IMR-90 (cell line): ENCODE measurements at regions not wholly inside any gene's neighbourhood (a gene's known extent, or its start where the extent isn't known, plus 50 kb on each side); places are given as distances from the start of the nearest gene placed in this dataset.

Experiments used
- ATAC-seq: fragments of 200-7000 bp; cut with Tn5 transposase; 2 replicates; pipeline ENCODE4 v1.9.1; 2020; ENCODE audit warnings: low read depth, mild to moderate bottlenecking, moderate library complexity
- BruUV-seq: library from RNA; stranded (reverse); fragments of 400-500 nt; replicated peaks from 2 replicates; lab custom pipeline; 2021; lab: Mats Ljungman, UMichigan
- CTCF ChIA-PET: fragments of 300-600 bp; formaldehyde crosslinking; extraction: SDS; loops from one replicate; lab custom pipeline; 2021; ENCODE audit warnings: antibody characterized with exemption; lab: Yijun Ruan, JAX
- POLR2A ChIA-PET: fragments of 300-600 bp; sonication (Branson Sonifier 250); formaldehyde crosslinking; loops from one replicate; lab custom pipeline; 2022; ENCODE audit warnings: antibody characterized with exemption; ENCODE audit not compliant: unreplicated experiment; lab: Charles Lee
- DNase-seq: peaks from one replicate; pipeline ENCODE4 v3.0.0; 2013
- H2AFZ ChIP-seq: replicated peaks from 2 replicates; pipeline ENCODE3; 2013; ENCODE audit warnings: low read length, mild to moderate bottlenecking; ENCODE audit not compliant: poor library complexity
- H2AK5ac ChIP-seq: 2 replicates; pipeline ENCODE4 v1.6.1; 2013; ENCODE audit warnings: low read depth, low read length, inconsistent platforms
- H2AK9ac ChIP-seq: replicated peaks from 2 replicates; pipeline ENCODE3; 2013; ENCODE audit warnings: mild to moderate bottlenecking, low read depth, low read length, moderate library complexity; ENCODE audit not compliant: poor library complexity
- H2BK120ac ChIP-seq: 2 replicates; pipeline ENCODE4 v1.6.1; 2013; ENCODE audit warnings: low read depth, low read length, inconsistent platforms
- H2BK15ac ChIP-seq: 3 replicates; pipeline ENCODE4 v1.6.1; 2013; ENCODE audit warnings: low read depth, low read length, inconsistent platforms
- H2BK20ac ChIP-seq: 2 replicates; pipeline ENCODE4 v1.6.1; 2013; ENCODE audit warnings: low read depth, mild to moderate bottlenecking, inconsistent platforms, low read length, moderate library complexity
- H2BK5ac ChIP-seq: 2 replicates; pipeline ENCODE4 v1.6.1; 2013; ENCODE audit warnings: mild to moderate bottlenecking, low read depth, low read length, inconsistent platforms; ENCODE audit not compliant: poor library complexity, severe bottlenecking
- H3K14ac ChIP-seq: replicated peaks from 2 replicates; pipeline ENCODE4 v1.6.1; 2013; ENCODE audit warnings: low read depth, low read length, inconsistent platforms
- H3K18ac ChIP-seq: 2 replicates; pipeline ENCODE4 v1.6.1; 2013; ENCODE audit warnings: low read depth, low read length, control low read depth
- H3K23ac ChIP-seq: 2 replicates; pipeline ENCODE4 v1.6.1; 2013; ENCODE audit warnings: low read depth, low read length, inconsistent platforms
- H3K27ac ChIP-seq: 2 replicates; pipeline ENCODE4 v1.5.1; 2013; ENCODE audit warnings: mild to moderate bottlenecking, control low read depth, low read length; ENCODE audit not compliant: insufficient read depth
- H3K27me3 ChIP-seq: 2 replicates; pipeline ENCODE4 v1.6.1; 2013; ENCODE audit warnings: low read length; ENCODE audit not compliant: control insufficient read depth, insufficient read depth
- H3K36me3 ChIP-seq: 2 replicates; pipeline ENCODE4 v1.6.1; 2013; ENCODE audit warnings: low read length, mixed read lengths; ENCODE audit not compliant: control insufficient read depth, insufficient read depth
- H3K4ac ChIP-seq: 2 replicates; pipeline ENCODE4 v1.6.1; 2013; ENCODE audit warnings: low read depth, low read length, inconsistent platforms
- H3K4me1 ChIP-seq: 2 replicates; pipeline ENCODE4 v1.6.1; 2013; ENCODE audit warnings: low read length, mixed read lengths; ENCODE audit not compliant: control insufficient read depth, insufficient read depth
- H3K4me2 ChIP-seq: 2 replicates; pipeline ENCODE4 v1.6.1; 2013; ENCODE audit warnings: low read depth, mild to moderate bottlenecking, control low read depth, low read length, moderate library complexity
- H3K4me3 ChIP-seq: 2 replicates; pipeline ENCODE4 v1.5.1; 2013; ENCODE audit warnings: low read depth, mild to moderate bottlenecking, control low read depth, low read length, moderate library complexity; ENCODE audit not compliant: insufficient read depth
- H3K56ac ChIP-seq: 2 replicates; pipeline ENCODE4 v1.6.1; 2013; ENCODE audit warnings: low read length, inconsistent platforms; ENCODE audit not compliant: insufficient read depth; ENCODE audit errors: extremely low read depth
- H3K79me1 ChIP-seq, 2 experiments: 2 replicates each; pipeline ENCODE4 v1.6.1; 2013; ENCODE audit warnings: low read length in 2 of 2, inconsistent platforms in 1 of 2, low read depth in 1 of 2
- H3K9ac ChIP-seq: 2 replicates; pipeline ENCODE4 v1.6.1; 2013; ENCODE audit warnings: low read depth, low read length, control low read depth
- H3K9me1 ChIP-seq: 2 replicates; pipeline ENCODE4 v1.6.1; 2013; ENCODE audit warnings: low read length, inconsistent platforms; ENCODE audit not compliant: insufficient read depth
- H3K9me3 ChIP-seq: 2 replicates; pipeline ENCODE4 v1.6.1; 2013; ENCODE audit warnings: low read length; ENCODE audit not compliant: control insufficient read depth, insufficient read depth
- H4K20me1 ChIP-seq: 2 replicates; pipeline ENCODE4 v1.6.1; 2013; ENCODE audit warnings: low read length, inconsistent platforms; ENCODE audit not compliant: insufficient read depth
- H4K5ac ChIP-seq: 2 replicates; pipeline ENCODE4 v1.6.1; 2013; ENCODE audit warnings: mild to moderate bottlenecking, low read depth, low read length, control low read depth
- H4K8ac ChIP-seq, 2 experiments: 2 replicates each; pipeline ENCODE4 v1.6.1; 2013; ENCODE audit warnings: low read depth in 2 of 2, low read length in 2 of 2, control low read depth in 1 of 2, inconsistent platforms in 1 of 2
- H4K91ac ChIP-seq: 2 replicates; pipeline ENCODE4 v1.6.1; 2013; ENCODE audit warnings: low read depth, low read length, inconsistent platforms; ENCODE audit not compliant: insufficient read depth
- BHLHE40 ChIP-seq: fragments of 150-350 bp; IDR thresholded peaks from 2 replicates; pipeline ENCODE4 v1.6.1; 2016; ENCODE audit warnings: mild to moderate bottlenecking, low read depth, low read length
- CEBPB ChIP-seq: IDR thresholded peaks from 2 replicates; pipeline ENCODE4 v1.6.1; 2012; ENCODE audit warnings: low read depth, low read length, improper control_type of control experiment
- CHD1 ChIP-seq: IDR thresholded peaks from 2 replicates; pipeline ENCODE4 v1.6.1; 2012; ENCODE audit warnings: low read depth, low read length, improper control_type of control experiment
- CTCF ChIP-seq: conservative IDR thresholded peaks from 2 replicates; pipeline ENCODE4 v1.5.1; 2012; ENCODE audit warnings: mild to moderate bottlenecking, low read depth, low read length, improper control_type of control experiment
- FOS ChIP-seq: fragments of 150-350 bp; IDR thresholded peaks from 2 replicates; pipeline ENCODE4 v1.6.1; 2016; ENCODE audit warnings: low read depth, low read length
- MAFK ChIP-seq: IDR thresholded peaks from 2 replicates; pipeline ENCODE4 v1.6.1; 2012; ENCODE audit warnings: low read depth, low read length, improper control_type of control experiment
- MAZ ChIP-seq: IDR thresholded peaks from 2 replicates; pipeline ENCODE4 v1.6.1; 2012; ENCODE audit warnings: low read depth, mild to moderate bottlenecking, low read length, improper control_type of control experiment, moderate library complexity, borderline replicate concordance
- MXI1 ChIP-seq: IDR thresholded peaks from 2 replicates; pipeline ENCODE4 v1.6.1; 2012; ENCODE audit warnings: low read depth, mild to moderate bottlenecking, low read length, moderate library complexity, borderline replicate concordance
- NFE2L2 ChIP-seq: fragments of 150-350 bp; IDR thresholded peaks from 2 replicates; pipeline ENCODE4 v1.6.1; 2016; ENCODE audit warnings: low read depth, mild to moderate bottlenecking, low read length
- POLR2A ChIP-seq: IDR thresholded peaks from 2 replicates; pipeline ENCODE4 v1.6.1; 2012; ENCODE audit warnings: mild to moderate bottlenecking, low read depth, low read length
- RCOR1 ChIP-seq: IDR thresholded peaks from 2 replicates; pipeline ENCODE4 v1.6.1; 2012; ENCODE audit warnings: mild to moderate bottlenecking, low read length, improper control_type of control experiment; ENCODE audit not compliant: insufficient replicate concordance
- RFX5 ChIP-seq: IDR thresholded peaks from 2 replicates; pipeline ENCODE4 v1.8.0; 2012; ENCODE audit warnings: low read depth, mild to moderate bottlenecking, low read length, moderate library complexity
- SMC3 ChIP-seq: fragments of 150-350 bp; IDR thresholded peaks from 2 replicates; pipeline ENCODE4 v1.6.1; 2016; ENCODE audit warnings: low read depth, mild to moderate bottlenecking, antibody characterized with exemption, low read length, moderate library complexity
- USF2 ChIP-seq: fragments of 150-350 bp; IDR thresholded peaks from 2 replicates; pipeline ENCODE4 v1.6.1; 2017; ENCODE audit warnings: mild to moderate bottlenecking, antibody characterized with exemption, low read length, low read depth
- WGBS, 2 experiments: methylation state at CpG; one replicate each; pipeline versions ENCODE4 v1.1.5 to v1.1.7; 2013; ENCODE audit warnings: missing lambda C conversion rate in 2 of 2; ENCODE audit not compliant: insufficient read length in 1 of 2; ENCODE audit errors: extremely low coverage in 2 of 2; 5-methylcytosine and 5-hydroxymethylcytosine counted together
- dilution Hi-C: fragments of 300-500 bp; cut with HindIII; formaldehyde crosslinking; loops from one replicate; pipeline ENCODE4 v1.14.3; 2018; ENCODE audit warnings: low sequenced_read_pairs; ENCODE audit not compliant: unreplicated experiment
- in situ Hi-C: fragments of 300-500 bp; cut with MboI; formaldehyde crosslinking; loops from 3 replicates; pipeline ENCODE4 v1.14.3; 2019; ENCODE audit warnings: low sequenced_read_pairs, inconsistent platforms, mixed read lengths
- intact Hi-C: fragments of 100-400 bp; cut with micrococcal nuclease; formaldehyde crosslinking; loops from 2 replicates; pipeline ENCODE4 v1.10.0; 2022

GRCh38 chr22:45091254-45091854 is 72.4 kb upstream of the NUP50 start:
- DNase-seq (no peak), ATAC-seq (no peak)
- H3K56ac ChIP-seq = no peak overlapping the region
- no peaks in the 10 kb centered on the region for H4K20me1 ChIP-seq
- dilution Hi-C loops = no loop called here
- H3K18ac ChIP-seq = no peak overlapping the region
- TF ChIP-seq RFX5 = no peak
- TF ChIP-seq CHD1 = no peak
- TF ChIP-seq MAZ = no peak
- no peak for TF ChIP-seq MAFK
- TF ChIP-seq BHLHE40 = no peak
- TF ChIP-seq RCOR1 = no peak
- TF ChIP-seq POLR2A = no peak
- TF ChIP-seq SMC3 = no peak
- no peak for TF ChIP-seq CTCF
- TF ChIP-seq MXI1 = no peak
- TF ChIP-seq USF2 = no peak
- TF ChIP-seq NFE2L2 = no peak
- TF ChIP-seq CEBPB = no peak
- TF ChIP-seq FOS = no peak
- H3K9me1 ChIP-seq = no peaks in the 10 kb centered on the region
- no peak overlapping the region for H3K4me3 ChIP-seq
- H3K9ac ChIP-seq = no peak overlapping the region
- H3K9me3 ChIP-seq = peaks cover 6% of the 10 kb centered on the region
- H4K8ac ChIP-seq = no peak overlapping the region
- BruUV-seq = no TSS peak
- H3K27me3 ChIP-seq = peaks cover 40% of the 10 kb centered on the region
- no peak overlapping the region for H3K14ac ChIP-seq
- H2BK5ac ChIP-seq = no peak overlapping the region
- no peak overlapping the region for H2BK20ac ChIP-seq
- no peak overlapping the region for H3K4ac ChIP-seq
- H4K5ac ChIP-seq = no peak overlapping the region
- no peak overlapping the region for H4K91ac ChIP-seq
- intact Hi-C loops = no loop called here
- in situ Hi-C loops = loop anchor here (10.0 kb wide), 2 partner anchors 107 to 267 kb away; no protein-coding TSS in a partner anchor
- H2AFZ ChIP-seq = peak overlapping the region; percentile 32
- no peak overlapping the region for H2BK15ac ChIP-seq
- POLR2A ChIA-PET = no interaction called here
- no peaks in the 10 kb centered on the region for H3K36me3 ChIP-seq
- H3K4me2 ChIP-seq = no peak overlapping the region
- H3K4me1 ChIP-seq = no peaks in the 10 kb centered on the region
- no peaks in the 10 kb centered on the region for H3K79me1 ChIP-seq
- no peak overlapping the region for H2AK5ac ChIP-seq
- WGBS, 2 experiments = 60% methylated on average over 17 of the region's 33 CpGs; no CpG with 5 or more reads in 1 of the 2 experiments
- H2AK9ac ChIP-seq = no peak overlapping the region
- H2BK120ac ChIP-seq = no peak overlapping the region
- H3K27ac ChIP-seq = no peak overlapping the region
- CTCF ChIA-PET = no interaction called here
- no peak overlapping the region for H3K23ac ChIP-seq
